ENCODE measurements at regions not wholly inside any gene's neighbourhood (a gene's known extent, or its start where the extent isn't known, plus 50 kb on each side); places are given as distances from the start of the nearest gene placed in this dataset.
"Not testable (repeated sequence)": the region's sequence is repeated elsewhere in the genome, so short reads cannot be mapped to it uniquely, and the experiment has no call there.

DNA sequence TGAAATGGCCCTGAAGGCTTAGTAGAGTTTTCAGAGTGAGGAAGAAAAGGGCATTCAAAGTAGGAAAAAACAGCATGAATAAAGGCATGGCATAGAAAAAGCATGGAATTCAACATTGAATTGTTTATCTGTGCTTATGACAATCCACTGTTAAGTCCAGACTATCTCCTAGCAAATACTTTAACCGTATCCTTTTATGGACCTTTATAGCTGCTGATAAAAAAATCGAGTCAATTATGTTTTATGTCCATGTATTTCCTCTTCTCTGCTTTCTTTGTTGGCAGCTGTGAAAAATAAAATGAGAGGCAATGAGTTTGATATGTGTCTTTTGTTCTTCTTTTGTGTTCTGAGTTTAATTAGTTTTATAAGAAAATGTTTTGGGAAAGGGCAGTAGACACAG, 70.4 kb downstream of the TDRD15 start:
- in situ Hi-C loops (cut with MboI; ENCODE audit: low sequenced_read_pairs): loop anchor here (25.0 kb wide), 1 partner anchor 118 kb away; no protein-coding TSS in a partner anchor

DNA sequence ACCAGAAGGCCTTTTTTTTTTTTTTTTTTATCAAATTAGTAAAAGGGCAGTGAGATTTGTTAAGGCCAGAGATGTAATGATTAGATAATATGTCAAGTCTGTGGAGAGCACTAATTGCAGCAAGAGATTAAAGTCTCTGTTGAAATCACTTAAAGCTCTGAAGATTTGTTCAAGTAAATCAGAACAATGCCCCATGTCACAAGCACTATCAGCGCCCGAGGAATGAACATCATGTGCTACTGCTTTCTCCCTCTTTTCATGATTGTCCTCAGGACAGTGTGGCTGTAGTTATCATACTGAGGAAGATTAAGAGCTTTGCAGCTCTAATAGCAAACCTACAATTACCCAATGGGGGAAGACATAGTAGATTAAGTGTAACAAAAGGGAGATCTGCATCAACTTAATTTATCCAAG, 71.1 kb downstream of the TDRD15 start:
- in situ Hi-C loops (cut with MboI; ENCODE audit: low sequenced_read_pairs): loop anchor here (25.0 kb wide), 1 partner anchor 117 kb away; no protein-coding TSS in a partner anchor

DNA sequence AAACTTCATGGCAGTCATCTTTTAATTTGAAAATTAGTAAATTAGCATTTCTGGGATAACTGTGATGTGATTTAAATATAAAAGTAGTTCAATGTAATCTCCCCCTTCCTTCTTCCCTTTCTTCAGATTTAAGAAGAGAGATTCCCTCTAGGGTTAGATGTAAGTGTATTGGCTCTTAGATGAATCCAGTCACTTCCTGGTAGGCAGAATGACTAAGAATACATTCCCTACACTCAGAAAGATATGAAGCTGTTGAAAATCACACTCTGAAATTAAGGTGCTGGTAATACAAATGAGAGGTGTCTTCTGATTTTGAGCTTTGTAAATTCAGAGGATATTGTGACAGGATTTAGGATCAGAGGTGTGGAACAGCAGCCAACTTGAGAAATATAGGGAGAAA, 71.6 kb downstream of the TDRD15 start:
- in situ Hi-C loops (cut with MboI; ENCODE audit: low sequenced_read_pairs): loop anchor here (25.0 kb wide), 1 partner anchor 117 kb away; no protein-coding TSS in a partner anchor

DNA sequence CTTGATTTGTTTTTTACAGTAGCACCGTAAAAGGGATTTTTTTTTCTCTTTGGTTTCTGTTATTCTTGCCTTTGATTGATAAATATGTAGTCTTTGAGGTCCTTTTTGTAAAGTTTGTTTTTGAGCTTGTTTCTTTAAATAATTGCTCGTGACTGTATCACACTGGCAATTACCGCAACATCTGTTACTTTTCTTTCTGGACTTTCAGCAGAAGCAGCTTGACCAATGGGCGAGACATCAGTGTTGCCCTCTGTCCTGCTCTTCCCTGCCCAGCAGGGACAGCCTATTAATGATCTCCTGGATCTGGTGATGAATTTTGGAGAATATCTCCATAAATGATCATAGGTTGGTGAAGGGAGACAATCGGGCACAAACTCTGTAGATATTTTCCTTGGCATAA, 74.9 kb downstream of the TDRD15 start:
- in situ Hi-C loops (cut with MboI; ENCODE audit: low sequenced_read_pairs): loop anchor here (25.0 kb wide), 1 partner anchor 114 kb away; no protein-coding TSS in a partner anchor

- in situ Hi-C loops (cut with MboI; ENCODE audit: low sequenced_read_pairs): no loop called here
Observed at GRCh38 chr2:21203976-21204375, 80.2 kb downstream of the TDRD15 start.

DNA sequence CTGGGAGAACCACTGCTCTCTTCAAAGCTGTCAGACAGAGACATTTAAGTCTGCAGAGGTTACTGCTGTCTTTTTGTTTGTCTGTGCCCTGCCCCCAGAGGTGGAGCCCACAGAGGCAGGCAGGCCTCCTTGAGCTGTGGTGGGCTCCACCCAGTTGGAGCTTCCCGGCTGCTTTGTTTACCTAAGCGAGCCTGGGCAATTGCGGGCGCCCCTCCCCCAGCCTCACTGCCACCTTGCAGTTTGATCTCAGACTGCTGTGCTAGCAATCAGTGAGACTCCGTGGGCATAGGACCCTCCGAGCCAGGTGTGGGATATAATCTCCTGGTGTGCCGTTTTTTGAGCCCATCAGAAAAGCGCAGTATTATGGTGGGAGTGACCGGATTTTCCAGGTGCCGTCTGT, 90.3 kb downstream of the TDRD15 start:
- in situ Hi-C loops (cut with MboI; ENCODE audit: low sequenced_read_pairs): not testable (repeated sequence)

- in situ Hi-C loops (cut with MboI; ENCODE audit: low sequenced_read_pairs): no loop called here
Observed at GRCh38 chr2:21217442-21217841, 93.7 kb downstream of the TDRD15 start.

- in situ Hi-C loops (cut with MboI; ENCODE audit: low sequenced_read_pairs): no loop called here
Observed at GRCh38 chr2:21220930-21221329, 97.2 kb downstream of the TDRD15 start.

GRCh38 chr2:21223618-21224017, 99.8 kb downstream of the TDRD15 start:
- in situ Hi-C loops (cut with MboI; ENCODE audit: low sequenced_read_pairs): no loop called here

- in situ Hi-C loops (cut with MboI; ENCODE audit: low sequenced_read_pairs): no loop called here
Observed at GRCh38 chr2:21228041-21228895, 104.5 kb downstream of the TDRD15 start.

GRCh38 chr2:21229302-21229701, 105.5 kb downstream of the TDRD15 start:
- in situ Hi-C loops (cut with MboI; ENCODE audit: low sequenced_read_pairs): no loop called here

- in situ Hi-C loops (cut with MboI; ENCODE audit: low sequenced_read_pairs): no loop called here
Observed at GRCh38 chr2:21230140-21230539, 106.4 kb downstream of the TDRD15 start.

DNA sequence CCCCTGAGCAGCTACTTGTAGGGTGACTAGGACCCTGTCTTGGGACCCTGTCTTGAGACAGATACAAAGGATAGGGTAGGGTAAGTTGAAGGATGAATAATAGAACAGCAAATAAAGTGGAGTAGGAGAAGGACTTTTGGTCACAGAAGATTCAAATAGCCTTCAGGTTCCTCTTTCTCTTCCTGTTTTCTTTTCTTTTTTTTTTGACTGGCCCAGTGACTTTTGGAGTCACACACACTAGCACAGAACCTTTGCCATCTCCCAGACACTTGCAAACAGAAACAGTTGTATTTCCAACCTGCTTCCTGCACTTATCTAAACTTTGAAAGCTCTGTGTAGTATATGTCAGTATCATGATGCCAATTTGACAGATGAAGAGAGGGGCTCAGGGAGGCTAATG, 108.2 kb downstream of the TDRD15 start:
- in situ Hi-C loops (cut with MboI; ENCODE audit: low sequenced_read_pairs): no loop called here

DNA sequence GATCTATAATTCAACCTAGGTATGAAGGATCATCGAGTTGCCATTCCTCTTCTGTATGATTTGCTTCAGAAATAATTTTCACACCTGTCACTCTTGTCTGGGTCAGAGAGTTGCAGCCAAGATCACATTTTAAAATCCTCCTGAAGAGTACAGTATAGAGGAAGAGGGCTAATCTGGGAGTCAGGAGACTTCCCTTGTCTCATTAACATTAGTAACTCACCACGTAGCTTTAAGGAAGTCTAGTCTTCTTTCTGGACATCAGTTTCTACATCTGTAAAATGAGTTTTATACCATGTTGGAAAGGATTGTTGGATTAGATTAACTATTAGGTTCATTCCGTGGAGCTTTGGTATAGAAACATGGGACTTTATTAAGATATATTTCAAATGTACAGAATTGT, 109.4 kb downstream of the TDRD15 start:
- in situ Hi-C loops (cut with MboI; ENCODE audit: low sequenced_read_pairs): no loop called here

DNA sequence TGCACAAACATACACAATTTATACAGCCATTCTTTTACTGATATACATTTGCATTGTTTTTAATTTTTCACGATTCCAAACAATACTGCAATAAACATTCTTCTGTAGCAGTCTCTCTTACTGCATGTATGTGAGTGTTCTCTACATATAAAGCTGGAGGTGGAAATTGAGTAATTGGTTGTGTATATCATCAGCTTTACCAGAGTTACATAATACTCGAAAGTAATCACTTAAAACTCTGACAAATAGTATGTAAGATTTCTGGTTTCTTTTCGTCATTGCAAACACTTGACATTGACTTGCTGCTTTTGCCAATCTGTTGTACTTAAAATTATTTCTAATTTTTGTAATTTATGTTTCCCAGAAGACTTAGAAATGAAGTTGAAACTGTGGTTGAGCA, 110.2 kb downstream of the TDRD15 start:
- in situ Hi-C loops (cut with MboI; ENCODE audit: low sequenced_read_pairs): no loop called here

DNA sequence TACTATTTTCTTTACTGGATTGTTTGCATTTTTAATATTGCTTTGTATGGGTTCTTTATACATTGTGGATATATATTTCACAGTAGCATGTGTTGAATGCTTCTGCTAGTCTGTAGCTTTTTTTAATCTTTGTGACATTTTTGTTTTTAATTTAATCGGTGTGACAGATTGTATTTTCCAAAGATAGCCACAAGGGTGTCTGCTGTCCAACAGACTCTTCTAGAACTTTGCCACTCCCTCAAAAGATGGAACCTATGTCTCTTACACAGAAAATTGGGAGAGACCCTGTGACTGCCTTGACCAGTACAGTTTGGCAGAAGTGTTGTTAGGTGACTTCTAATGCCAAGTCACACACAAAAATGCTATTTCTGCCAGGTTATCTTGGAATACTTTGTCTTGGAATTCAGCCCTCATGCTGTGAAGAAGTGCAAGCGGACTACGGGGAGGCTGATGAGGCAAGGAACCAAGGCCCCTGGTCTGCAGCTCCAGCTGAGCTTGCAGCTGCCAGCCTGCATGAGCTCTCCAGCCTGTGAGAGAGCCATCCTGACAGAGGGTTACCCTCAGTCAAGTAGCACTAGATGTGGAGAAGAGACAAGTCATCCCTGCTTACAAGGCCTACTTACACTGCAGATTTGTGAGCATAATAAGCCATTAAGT, 110.8 kb downstream of the TDRD15 start:
- in situ Hi-C loops (cut with MboI; ENCODE audit: low sequenced_read_pairs): no loop called here

DNA sequence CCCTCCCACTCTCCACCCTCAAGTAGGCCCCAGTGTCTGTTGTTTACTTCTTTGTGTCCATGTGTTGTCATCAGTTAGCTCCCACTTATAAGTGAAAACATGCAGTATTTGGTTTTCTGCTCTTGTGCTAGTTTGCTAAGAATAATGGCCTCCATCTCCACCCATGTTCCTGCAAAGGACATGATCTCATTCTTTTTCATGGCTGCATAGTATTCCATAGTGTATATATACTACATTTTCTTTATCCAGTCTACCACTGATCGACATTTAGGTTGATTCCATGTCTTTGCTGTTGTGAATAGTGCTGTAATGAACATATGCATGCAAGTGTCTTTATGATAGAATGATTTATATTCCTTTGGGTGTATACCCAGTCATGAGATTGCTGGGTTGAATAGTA, 116.0 kb downstream of the TDRD15 start:
- in situ Hi-C loops (cut with MboI; ENCODE audit: low sequenced_read_pairs): not testable (repeated sequence)

DNA sequence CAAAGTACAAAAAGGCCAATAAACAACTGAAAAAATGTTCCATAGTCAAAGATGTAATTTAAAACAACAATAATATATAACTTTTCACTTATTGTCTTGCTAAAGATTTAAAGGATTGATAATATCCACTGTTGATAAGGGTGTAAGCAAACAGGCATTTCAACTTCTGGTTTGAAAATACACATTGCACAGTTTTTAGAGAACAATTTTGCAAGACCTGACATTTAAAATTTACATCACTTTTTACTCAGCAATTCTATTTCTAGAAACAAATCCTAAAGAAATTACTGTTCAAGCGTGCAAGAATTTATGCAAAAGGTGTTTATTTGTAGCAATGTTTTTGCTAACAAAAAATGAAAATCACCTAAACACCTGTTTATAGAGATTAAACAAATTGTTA, 120.4 kb downstream of the TDRD15 start:
- in situ Hi-C loops (cut with MboI; ENCODE audit: low sequenced_read_pairs): no loop called here

GRCh38 chr2:21245565-21245964, 121.8 kb downstream of the TDRD15 start:
- in situ Hi-C loops (cut with MboI; ENCODE audit: low sequenced_read_pairs): no loop called here

- in situ Hi-C loops (cut with MboI; ENCODE audit: low sequenced_read_pairs): no loop called here
Observed at GRCh38 chr2:21249367-21249766, 125.6 kb downstream of the TDRD15 start.

DNA sequence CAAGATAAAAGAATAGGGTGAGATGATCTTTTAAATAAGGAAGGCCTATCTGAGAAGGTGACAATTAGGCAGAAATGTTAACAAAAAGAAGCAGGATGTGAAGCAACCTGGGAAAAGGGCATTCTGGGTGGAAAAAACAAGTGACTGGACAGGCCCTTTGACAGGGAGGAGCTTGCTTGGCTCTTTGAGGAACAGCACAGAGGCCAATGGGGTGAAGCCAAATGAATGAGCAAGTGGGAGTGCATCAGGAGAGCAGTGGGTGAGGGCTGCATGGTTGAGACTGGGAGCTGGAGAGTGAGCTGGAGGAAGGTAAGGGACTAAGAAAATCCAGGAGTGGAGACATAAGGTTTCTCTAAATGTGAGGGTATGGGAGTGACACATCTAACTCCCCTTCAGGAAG, 126.9 kb downstream of the TDRD15 start:
- in situ Hi-C loops (cut with MboI; ENCODE audit: low sequenced_read_pairs): no loop called here

All from HL-60/S4 treated with phorbol 12-myristate 13-acetate at 8.2 ng/mL for 4 days and 3 days (cell line).